PC-9 (cell line): ENCODE measurements at regions not wholly inside any gene's neighbourhood (a gene's known extent, or its start where the extent isn't known, plus 50 kb on each side); places are given as distances from the start of the nearest gene placed in this dataset.

Source experiments
- CTCF ChIP-seq: fragments of 200-600 bp; sonication (generic); conservative IDR thresholded peaks from 2 replicates; pipeline ENCODE4 v1.6.1; 2017; ENCODE audit warnings: mixed run types, antibody characterized with exemption, mild to moderate bottlenecking, moderate library complexity
- EZH2 ChIP-seq: fragments of 200-600 bp; sonication (generic); IDR thresholded peaks from 2 replicates; pipeline ENCODE4 v1.8.0; 2017; ENCODE audit warnings: antibody characterized with exemption, low read depth

- no peak for TF ChIP-seq CTCF
- TF ChIP-seq EZH2 = no peak
Observed at GRCh38 chr5:99775189-99775588, 760.0 kb upstream of the FAM174A start.
